Thoracic aorta (tissue), 2 donors: ENCODE measurements at regions not wholly inside any gene's neighbourhood (a gene's known extent, or its start where the extent isn't known, plus 50 kb on each side); places are given as distances from the start of the nearest gene placed in this dataset.

Source experiments
- ATAC-seq: fragments of 150-250 bp; one replicate; pipeline ENCODE4 v1.8.0; 2017; ENCODE audit warnings: low read depth; ENCODE audit not compliant: insufficient number of reproducible peaks, low FRiP score
- DNase-seq: peaks from one replicate; pipeline ENCODE4 v3.0.0-alpha.2; 2020; ENCODE audit warnings: low spot score
- H3K27ac ChIP-seq, 2 donors: fragments of 200-600 bp; sonication (generic); 1 replicate in 1 of 2; 2 replicates in 1 of 2; pipeline ENCODE4 v1.5.1; 2016; ENCODE audit warnings: mild to moderate bottlenecking in 2 of 2, moderate library complexity in 2 of 2
- H3K27me3 ChIP-seq: fragments of 200-600 bp; sonication (generic); replicated peaks from 2 replicates; pipeline ENCODE4 v1.6.0; 2016; ENCODE audit warnings: mild to moderate bottlenecking; ENCODE audit not compliant: insufficient read depth
- H3K36me3 ChIP-seq: fragments of 200-600 bp; sonication (generic); one replicate; pipeline ENCODE4 v1.5.1; 2016
- H3K4me1 ChIP-seq, 2 donors: fragments of 200-600 bp; sonication (generic); 1 replicate in 1 of 2; 2 replicates in 1 of 2; pipeline versions ENCODE4 v1.5.1 to v1.6.0; 2016; ENCODE audit warnings: low read depth in 2 of 2, mild to moderate bottlenecking in 1 of 2; ENCODE audit not compliant: control insufficient read depth in 1 of 2
- H3K4me3 ChIP-seq: fragments of 200-600 bp; sonication (generic); 2 replicates; pipeline ENCODE4 v1.5.1; 2016; ENCODE audit warnings: mild to moderate bottlenecking
- H3K9me3 ChIP-seq: fragments of 200-600 bp; sonication (generic); 2 replicates; pipeline ENCODE4 v1.5.1; 2016
- CTCF ChIP-seq: fragments of 200-600 bp; sonication (generic); IDR thresholded peaks from one replicate; pipeline ENCODE4 v1.5.1; 2019; ENCODE audit warnings: antibody characterized with exemption

GRCh38 chr16:72266836-72267235 lies 94.9 kb upstream of the PMFBP1 start:
- H3K27me3 ChIP-seq: no peaks in the 10 kb centered on the region
- no peak for TF ChIP-seq CTCF
- no peak overlapping the region for H3K4me3 ChIP-seq
- no peak for DNase-seq
- H3K9me3 ChIP-seq: no peaks in the 10 kb centered on the region
- H3K27ac ChIP-seq: no peak overlapping the region
- H3K4me1 ChIP-seq: no peaks in the 10 kb centered on the region
- no peaks in the 10 kb centered on the region for H3K36me3 ChIP-seq
- no peak for ATAC-seq

DNA sequence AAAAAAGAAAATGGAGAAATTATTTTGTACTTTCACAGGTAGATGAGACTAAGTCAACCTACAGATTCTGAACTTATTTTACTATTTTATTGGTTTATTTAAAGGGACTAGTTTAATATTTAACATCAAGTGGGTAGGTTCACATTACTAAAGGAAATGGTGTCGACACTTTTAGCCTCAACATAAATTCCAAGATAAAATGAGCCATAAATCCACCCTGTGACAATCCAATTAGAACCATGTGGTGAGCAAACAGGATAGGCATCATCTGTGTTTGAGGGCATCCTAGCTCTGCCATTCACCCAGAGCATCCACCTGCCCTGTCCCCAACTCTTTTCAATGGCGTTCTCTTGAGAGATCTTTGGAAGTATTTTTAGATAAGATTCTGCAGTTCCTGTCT lies 92.8 kb upstream of the PMFBP1 start:
- no peak for TF ChIP-seq CTCF
- H3K4me3 ChIP-seq: no peak overlapping the region
- no peaks in the 10 kb centered on the region for H3K9me3 ChIP-seq
- H3K27ac ChIP-seq: no peak overlapping the region
- no peaks in the 10 kb centered on the region for H3K27me3 ChIP-seq
- ATAC-seq (no peak), DNase-seq (no peak)
- H3K4me1 ChIP-seq: no peaks in the 10 kb centered on the region
- H3K36me3 ChIP-seq: no peaks in the 10 kb centered on the region

DNA sequence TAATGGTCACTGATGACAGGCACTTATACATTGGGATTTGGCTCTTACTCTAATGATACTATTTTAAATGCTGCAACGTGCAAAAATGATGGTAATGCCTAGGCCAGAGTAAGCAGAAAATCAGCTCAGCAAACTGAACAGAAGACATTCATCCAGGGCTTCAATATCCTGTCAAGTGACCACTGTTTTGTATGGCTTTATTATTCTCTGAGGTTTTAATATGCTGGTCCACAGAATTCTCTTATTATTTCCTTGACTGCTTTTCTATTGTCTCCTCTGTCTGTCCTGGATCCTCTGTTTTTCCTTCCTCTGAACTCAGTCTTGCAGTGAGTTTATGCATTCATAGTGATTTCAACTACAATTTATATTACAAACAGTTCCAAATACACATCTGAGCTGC lies 90.8 kb upstream of the PMFBP1 start:
- ATAC-seq (no peak), DNase-seq (no peak)
- no peak overlapping the region for H3K27ac ChIP-seq
- no peak overlapping the region for H3K4me3 ChIP-seq
- H3K27me3 ChIP-seq: no peaks in the 10 kb centered on the region
- TF ChIP-seq CTCF: no peak
- H3K36me3 ChIP-seq: no peaks in the 10 kb centered on the region
- H3K9me3 ChIP-seq: no peaks in the 10 kb centered on the region
- H3K4me1 ChIP-seq: no peaks in the 10 kb centered on the region

- ATAC-seq (no peak), DNase-seq (no peak)
- H3K27ac ChIP-seq: no peak overlapping the region
- H3K4me1 ChIP-seq: no peaks in the 10 kb centered on the region
- H3K9me3 ChIP-seq: no peaks in the 10 kb centered on the region
- no peaks in the 10 kb centered on the region for H3K36me3 ChIP-seq
- no peaks in the 10 kb centered on the region for H3K27me3 ChIP-seq
- H3K4me3 ChIP-seq: no peak overlapping the region
- no peak for TF ChIP-seq CTCF
Observed at GRCh38 chr16:72261127-72261526, 89.2 kb upstream of the PMFBP1 start.

DNA sequence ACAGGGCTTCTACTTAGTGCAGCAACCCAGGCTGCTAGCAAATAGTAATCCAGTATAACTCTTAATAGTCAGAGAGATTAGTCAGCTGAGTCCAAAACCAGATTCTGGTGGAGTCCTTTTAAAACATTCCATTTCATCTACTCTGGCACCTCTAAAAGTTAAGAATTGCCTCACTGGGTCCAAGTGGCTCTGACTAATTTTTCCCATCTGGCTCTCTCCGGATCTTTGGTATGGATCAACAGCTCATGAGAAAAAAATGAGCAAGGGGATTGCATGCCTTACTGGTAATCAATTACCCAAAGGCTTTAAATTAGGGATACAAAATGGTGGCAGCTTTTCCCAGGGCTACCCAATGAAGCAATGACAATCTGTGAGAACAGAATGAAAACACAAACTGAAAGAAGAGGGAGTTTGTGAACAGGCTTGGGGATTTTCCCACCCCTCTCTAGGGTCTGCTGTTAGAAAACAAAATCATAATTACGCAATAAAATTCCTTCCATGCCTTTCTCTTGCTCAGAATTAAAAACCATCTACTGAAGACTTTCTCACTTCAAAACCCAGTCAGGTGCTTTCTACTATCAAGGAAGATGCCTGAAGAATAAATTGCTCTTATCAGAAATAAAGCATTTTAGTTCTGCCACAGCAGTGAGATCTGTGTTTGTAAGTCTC lies 84.6 kb upstream of the PMFBP1 start:
- Histone ChIP-seq H3K4me3 (no peak overlapping the region), H3K36me3 (no peaks in the 10 kb centered on the region), H3K9me3 (no peaks in the 10 kb centered on the region), H3K27me3 (no peaks in the 10 kb centered on the region), H3K27ac (no peak overlapping the region), H3K4me1 (no peaks in the 10 kb centered on the region)
- no peak for DNase-seq
- peak; percentile 28 for ATAC-seq
- no peak for TF ChIP-seq CTCF
